ENCODE measurements at regions not wholly inside any gene's neighbourhood (a gene's known extent, or its start where the extent isn't known, plus 50 kb on each side); places are given as distances from the start of the nearest gene placed in this dataset.

- no peak for TF ChIP-seq POLR2A (IDR thresholded peaks at IDR 0.05)
- no peak for TF ChIP-seq CTCF (IDR thresholded peaks at IDR 0.05 in 8 of 11, conservative IDR thresholded peaks at IDR 0.05 in 3 of 11)
- TF ChIP-seq POLR2AphosphoS5 (IDR thresholded peaks at IDR 0.05): no peak
Observed at GRCh38 chr2:2916621-2917020, 461.0 kb downstream of the EIPR1 start.

All from spleen (tissue), 7 donors.